Caco-2 (cell line): ENCODE measurements at regions not wholly inside any gene's neighbourhood (a gene's known extent, or its start where the extent isn't known, plus 50 kb on each side); places are given as distances from the start of the nearest gene placed in this dataset.

Source experiments
- BruUV-seq: library from RNA; stranded (reverse); fragments of 400-500 nt; replicated peaks from 2 replicates; lab custom pipeline; 2021; lab: Mats Ljungman, UMichigan
- CTCF ChIA-PET: fragments of 300-600 bp; sonication (Branson Sonifier 250); formaldehyde crosslinking; loops from one replicate; lab custom pipeline; 2022; ENCODE audit warnings: antibody characterized with exemption; lab: Charles Lee
- POLR2A ChIA-PET: fragments of 300-600 bp; sonication (Branson Sonifier 250); formaldehyde crosslinking; loops from one replicate; lab custom pipeline; 2022; ENCODE audit warnings: antibody characterized with exemption; lab: Charles Lee
- DNase-seq, 2 experiments: peaks; one replicate each; pipeline versions ENCODE4 v3.0.0 to v3.0.0-alpha.2; 2020 to 2022
- H3K27me3 ChIP-seq: replicated peaks from 2 replicates; pipeline ENCODE4 v1.6.0; 2011; ENCODE audit warnings: low read length; ENCODE audit not compliant: control insufficient read depth, insufficient read depth
- H3K36me3 ChIP-seq: 2 replicates; pipeline ENCODE4 v1.5.1; 2011; ENCODE audit warnings: low read length; ENCODE audit not compliant: control insufficient read depth, insufficient read depth
- H3K4me1 ChIP-seq: fragments of 250-450 bp; sonication (Bioruptor Pico); 2 replicates; pipeline ENCODE4 v1.5.1; 2020; ENCODE audit warnings: mild to moderate bottlenecking
- H3K4me3 ChIP-seq: 2 replicates; pipeline ENCODE4 v1.5.1; 2011; ENCODE audit warnings: low read depth, mild to moderate bottlenecking, control low read depth, low read length
- H3K9me3 ChIP-seq: fragments of 250-450 bp; sonication (Bioruptor Pico); 2 replicates; pipeline ENCODE4 v1.5.1; 2020; ENCODE audit warnings: mild to moderate bottlenecking, moderate library complexity
- H3K27ac Mint-ChIP-seq: one replicate; pipeline ENCODE4 v1.8.0; 2022; ENCODE audit warnings: mixed read lengths; ENCODE audit not compliant: unreplicated experiment
- H3K27me3 Mint-ChIP-seq: one replicate; pipeline ENCODE4 v1.8.0; 2022; ENCODE audit warnings: mixed read lengths; ENCODE audit not compliant: insufficient read depth, unreplicated experiment
- H3K36me3 Mint-ChIP-seq: one replicate; pipeline ENCODE4 v1.8.0; 2022; ENCODE audit warnings: mild to moderate bottlenecking, mixed read lengths; ENCODE audit not compliant: insufficient read depth, unreplicated experiment
- H3K4me1 Mint-ChIP-seq: one replicate; pipeline ENCODE4 v1.8.0; 2022; ENCODE audit warnings: low read depth, mixed read lengths; ENCODE audit not compliant: unreplicated experiment
- H3K4me3 Mint-ChIP-seq: one replicate; pipeline ENCODE4 v1.8.0; 2022; ENCODE audit warnings: mild to moderate bottlenecking, moderate library complexity, mixed read lengths; ENCODE audit not compliant: unreplicated experiment
- H3K9me3 Mint-ChIP-seq: one replicate; pipeline ENCODE4 v1.8.0; 2022; ENCODE audit warnings: mixed read lengths; ENCODE audit not compliant: unreplicated experiment
- intact Hi-C: fragments of 100-400 bp; cut with micrococcal nuclease; formaldehyde crosslinking; loops from one replicate; pipeline ENCODE4 v1.10.0; 2022; ENCODE audit not compliant: unreplicated experiment
- TF ChIP-seq, protein P1 (sequence below), 2 experiments: fragments of 200-600 bp in 1 of 2; IDR thresholded peaks; 1 replicate in 1 of 2; 2 replicates in 1 of 2; pipeline versions ENCODE4 v1.5.1 to v1.8.0; 2011 to 2022; ENCODE audit warnings: antibody characterized with exemption in 1 of 2, control low read depth in 1 of 2, inconsistent platforms in 1 of 2, low read depth in 1 of 2, low read length in 1 of 2, mild to moderate bottlenecking in 1 of 2, moderate library complexity in 1 of 2; ENCODE audit not compliant: insufficient read depth in 1 of 2, severe bottlenecking in 1 of 2, unreplicated experiment in 1 of 2

DNA sequence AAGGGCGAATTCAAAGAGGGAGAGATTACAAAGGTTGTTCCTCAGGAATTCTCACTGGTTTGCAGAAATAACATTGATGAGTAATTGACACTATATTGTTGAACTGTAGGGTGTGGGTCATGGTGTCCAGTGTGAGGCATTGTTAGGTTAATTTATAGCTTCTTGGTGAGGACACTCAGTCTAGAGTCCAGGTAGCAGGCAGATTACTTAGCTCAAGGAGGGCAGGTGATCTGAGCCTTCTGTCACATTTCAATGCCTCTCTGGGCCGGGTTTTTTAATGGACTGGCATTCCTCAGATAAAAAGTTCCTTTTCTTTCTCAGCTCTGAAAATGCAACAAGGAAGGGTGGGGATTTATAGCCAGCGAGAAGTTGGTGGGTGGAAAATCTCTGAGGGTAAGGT lies 194.2 kb upstream of the PROK2 start:
- Mint-ChIP-seq H3K9me3 (no peaks in the 10 kb centered on the region), H3K27ac (no peak overlapping the region), H3K4me1 (peaks cover 10% of the 10 kb centered on the region), H3K27me3 (no peaks in the 10 kb centered on the region), H3K36me3 (peaks cover 5% of the 10 kb centered on the region), H3K4me3 (no peak overlapping the region)
- H3K4me3 ChIP-seq, result no peak overlapping the region
- H3K4me1 ChIP-seq, result peaks cover 33% of the 10 kb centered on the region
- TF ChIP-seq, protein P1, sequence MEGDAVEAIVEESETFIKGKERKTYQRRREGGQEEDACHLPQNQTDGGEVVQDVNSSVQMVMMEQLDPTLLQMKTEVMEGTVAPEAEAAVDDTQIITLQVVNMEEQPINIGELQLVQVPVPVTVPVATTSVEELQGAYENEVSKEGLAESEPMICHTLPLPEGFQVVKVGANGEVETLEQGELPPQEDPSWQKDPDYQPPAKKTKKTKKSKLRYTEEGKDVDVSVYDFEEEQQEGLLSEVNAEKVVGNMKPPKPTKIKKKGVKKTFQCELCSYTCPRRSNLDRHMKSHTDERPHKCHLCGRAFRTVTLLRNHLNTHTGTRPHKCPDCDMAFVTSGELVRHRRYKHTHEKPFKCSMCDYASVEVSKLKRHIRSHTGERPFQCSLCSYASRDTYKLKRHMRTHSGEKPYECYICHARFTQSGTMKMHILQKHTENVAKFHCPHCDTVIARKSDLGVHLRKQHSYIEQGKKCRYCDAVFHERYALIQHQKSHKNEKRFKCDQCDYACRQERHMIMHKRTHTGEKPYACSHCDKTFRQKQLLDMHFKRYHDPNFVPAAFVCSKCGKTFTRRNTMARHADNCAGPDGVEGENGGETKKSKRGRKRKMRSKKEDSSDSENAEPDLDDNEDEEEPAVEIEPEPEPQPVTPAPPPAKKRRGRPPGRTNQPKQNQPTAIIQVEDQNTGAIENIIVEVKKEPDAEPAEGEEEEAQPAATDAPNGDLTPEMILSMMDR (IDR thresholded peaks at IDR 0.05; ENCODE audit: insufficient read depth in 1 of 2, low read depth in 1 of 2, low read length in 1 of 2, severe bottlenecking in 1 of 2, unreplicated experiment in 1 of 2), result no peak
- no TSS peak for BruUV-seq
- ChIA-PET CTCF (no interaction called here), POLR2A (no interaction called here)
- DNase-seq, result peak; percentile 36 to 53
- no peaks in the 10 kb centered on the region for H3K9me3 ChIP-seq
- no peaks in the 10 kb centered on the region for H3K27me3 ChIP-seq
- no peaks in the 10 kb centered on the region for H3K36me3 ChIP-seq
- intact Hi-C loops, result no loop called here

DNA sequence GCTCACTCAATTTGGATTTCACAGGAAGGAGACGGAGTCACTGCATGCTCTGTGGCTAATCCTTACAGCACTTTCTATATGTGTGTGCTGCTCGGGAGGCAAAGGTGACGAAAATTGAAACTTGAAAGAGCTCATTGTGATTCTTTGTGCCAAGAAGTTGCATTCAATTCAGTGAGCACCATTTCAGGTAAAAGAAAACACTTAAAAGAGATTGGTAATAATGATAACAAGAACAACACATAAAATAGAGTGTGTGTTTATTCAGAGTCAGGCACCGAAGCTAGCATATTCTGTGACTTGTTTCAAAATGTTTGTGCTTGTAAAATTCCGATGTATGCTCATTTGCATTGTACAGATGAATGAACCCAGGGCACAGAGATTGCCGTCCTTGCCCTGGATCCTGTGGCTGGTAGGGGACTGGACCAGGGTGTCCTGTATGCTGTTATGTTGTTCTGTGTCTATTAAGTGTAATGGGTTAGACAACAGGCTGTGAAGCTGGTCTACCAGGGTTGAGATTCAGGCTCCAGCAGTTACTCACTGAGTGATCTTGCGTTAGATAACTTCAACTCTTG lies 193.3 kb upstream of the PROK2 start:
- intact Hi-C loops, result no loop called here
- CTCF ChIA-PET, result interaction anchor here (0.5 kb wide), 1 partner anchor 716 kb away, joined by 7 read pairs; no protein-coding TSS in a partner anchor
- no peaks in the 10 kb centered on the region for H3K27me3 Mint-ChIP-seq

DNA sequence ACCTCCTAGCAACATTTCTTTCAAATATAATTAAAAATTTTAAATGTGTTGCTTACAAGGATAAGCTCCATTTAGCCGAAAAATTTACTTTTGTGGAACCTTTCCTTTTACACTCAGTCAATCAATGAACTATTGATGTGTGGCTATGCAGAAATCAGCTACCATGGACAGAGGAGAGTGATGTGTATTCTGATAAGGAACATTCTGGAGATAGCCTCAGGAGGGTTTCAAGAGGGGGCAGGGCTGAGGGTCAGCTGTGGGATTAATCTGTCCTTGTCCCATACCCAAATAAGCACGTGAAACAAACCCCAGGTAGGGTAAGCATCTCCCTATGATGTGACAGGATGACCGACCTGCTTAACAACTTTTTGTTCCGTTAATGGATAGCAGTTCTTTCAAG lies 192.6 kb upstream of the PROK2 start:
- no peaks in the 10 kb centered on the region for H3K27me3 ChIP-seq
- DNase-seq, result peak in 1 of 2 experiments; percentile 17
- H3K36me3 ChIP-seq, result no peaks in the 10 kb centered on the region
- BruUV-seq, result no TSS peak
- H3K9me3 Mint-ChIP-seq, result no peaks in the 10 kb centered on the region
- H3K9me3 ChIP-seq, result no peaks in the 10 kb centered on the region
- POLR2A ChIA-PET, result no interaction called here
- H3K4me3 ChIP-seq, result no peak overlapping the region
- H3K4me1 ChIP-seq, result peaks cover 26% of the 10 kb centered on the region
- H3K4me1 Mint-ChIP-seq, result peaks cover 10% of the 10 kb centered on the region
- intact Hi-C loops, result no loop called here
- H3K36me3 Mint-ChIP-seq, result peaks cover 3% of the 10 kb centered on the region
- no peak overlapping the region for H3K4me3 Mint-ChIP-seq
- CTCF ChIA-PET, result no interaction called here
- no peak overlapping the region for H3K27ac Mint-ChIP-seq
- TF ChIP-seq, protein P1 (IDR thresholded peaks at IDR 0.05; ENCODE audit: insufficient read depth in 1 of 2, low read depth in 1 of 2, low read length in 1 of 2, severe bottlenecking in 1 of 2, unreplicated experiment in 1 of 2), result no peak
- H3K27me3 Mint-ChIP-seq, result peaks cover 5% of the 10 kb centered on the region

More for the DNA sequence above, 193.3 kb upstream of the PROK2 start:
- H3K9me3 Mint-ChIP-seq, result no peaks in the 10 kb centered on the region
- Histone ChIP-seq H3K36me3 (no peaks in the 10 kb centered on the region), H3K9me3 (no peaks in the 10 kb centered on the region), H3K4me3 (no peak overlapping the region), H3K27me3 (no peaks in the 10 kb centered on the region), H3K4me1 (peaks cover 31% of the 10 kb centered on the region)
- H3K27ac Mint-ChIP-seq, result no peak overlapping the region
- POLR2A ChIA-PET, result no interaction called here
- BruUV-seq, result no TSS peak
- no peak for DNase-seq
- H3K36me3 Mint-ChIP-seq, result peaks cover 5% of the 10 kb centered on the region
- TF ChIP-seq, protein P1 (IDR thresholded peaks at IDR 0.05; ENCODE audit: insufficient read depth in 1 of 2, low read depth in 1 of 2, low read length in 1 of 2, severe bottlenecking in 1 of 2, unreplicated experiment in 1 of 2), result no peak
- peaks cover 10% of the 10 kb centered on the region for H3K4me1 Mint-ChIP-seq
- H3K4me3 Mint-ChIP-seq, result no peak overlapping the region
